Inflammatory macrophage treated with lipopolysaccharide for 1 hour (primary cell): ENCODE measurements at regions not wholly inside any gene's neighbourhood (a gene's known extent, or its start where the extent isn't known, plus 50 kb on each side); places are given as distances from the start of the nearest gene placed in this dataset.
"Not testable (repeated sequence)": the region's sequence is repeated elsewhere in the genome, so short reads cannot be mapped to it uniquely, and the experiment has no call there.

ENCODE experiments used
- DNase-seq, 2 donors: peaks; one replicate each; pipeline ENCODE4 v3.0.0-alpha.2; 2020 to 2022

DNA sequence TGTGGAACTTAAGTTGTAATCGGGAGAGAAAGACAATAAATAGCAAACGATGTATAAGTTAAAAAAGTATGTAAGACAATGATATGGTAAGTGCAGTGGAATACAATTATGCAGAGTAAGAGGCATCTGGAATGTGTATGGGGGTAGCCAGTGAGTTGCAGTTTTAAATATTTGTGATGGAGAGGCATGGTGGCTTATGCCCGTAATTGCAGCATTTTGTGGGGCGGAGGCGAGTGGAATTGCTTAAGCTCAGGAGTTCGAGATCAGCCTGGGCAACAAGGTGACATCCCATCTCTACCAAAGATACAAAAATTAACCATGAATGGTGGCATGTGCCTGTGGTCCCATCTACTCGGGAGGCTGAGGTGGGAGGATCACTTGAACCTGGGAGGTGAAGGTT, 52.5 kb upstream of the WDFY3 start:
- no peak for DNase-seq

- DNase-seq = no peak
Measured at GRCh38 chr4:85019411-85019810, 52.9 kb upstream of the WDFY3 start.

DNA sequence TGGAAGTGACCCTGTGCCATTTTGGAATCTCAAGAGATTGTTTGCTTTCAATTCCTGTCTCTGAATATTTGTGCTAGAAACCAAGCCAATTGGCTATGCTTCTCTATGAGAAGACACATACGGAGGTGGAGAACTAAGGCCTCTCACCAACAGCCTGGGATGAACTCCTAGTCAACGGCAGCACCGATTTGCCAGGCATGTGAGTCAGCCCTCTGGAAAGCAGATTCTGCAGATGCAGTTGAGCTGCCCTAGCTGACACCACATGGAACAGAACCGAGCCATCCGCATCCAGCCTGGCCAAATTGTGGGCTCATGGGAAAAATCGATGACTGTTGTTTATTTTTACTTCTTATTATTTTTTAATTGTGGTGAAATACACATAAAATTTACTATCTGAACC, 58.2 kb upstream of the WDFY3 start:
- no peak for DNase-seq

- no peak for DNase-seq
Measured at GRCh38 chr4:85028910-85029309, 62.4 kb upstream of the WDFY3 start.

DNA sequence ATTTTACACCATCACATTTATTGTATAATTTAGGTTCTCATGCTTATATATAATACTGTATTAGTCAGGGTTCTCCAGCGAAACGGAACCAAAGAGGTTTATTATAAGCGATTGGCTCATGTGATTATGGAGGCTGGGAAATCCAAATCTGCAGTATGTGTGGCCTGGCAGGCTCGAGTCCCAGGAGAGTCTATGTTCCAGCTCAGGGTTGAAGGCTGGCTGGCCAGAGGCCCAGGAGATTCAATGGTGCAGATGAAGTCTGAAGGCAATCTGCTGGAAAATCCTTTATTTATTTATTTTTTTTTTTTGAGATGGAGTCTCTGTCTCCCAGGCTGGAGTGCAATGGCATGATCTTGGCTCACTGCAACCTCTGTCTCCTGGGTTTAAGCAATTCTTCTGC, 63.0 kb upstream of the WDFY3 start:
- DNase-seq = no peak

DNA sequence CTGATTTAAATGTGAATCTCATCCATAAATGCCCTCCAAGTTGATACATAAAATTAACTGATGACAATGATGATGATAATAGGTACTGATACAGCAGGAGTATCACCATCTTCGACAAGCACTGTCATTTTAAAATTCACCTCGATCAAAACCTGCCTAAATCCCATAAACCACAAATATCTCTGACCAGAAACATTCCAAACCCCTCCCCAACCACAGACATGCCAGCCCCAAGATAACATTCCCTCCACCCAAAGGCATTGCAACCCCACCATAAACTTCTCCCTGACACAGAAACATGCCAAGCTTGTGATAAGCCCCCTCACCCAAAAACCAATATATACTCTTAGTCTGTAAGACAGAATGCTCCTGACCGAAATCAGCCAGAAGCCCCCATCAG, 63.7 kb upstream of the WDFY3 start:
- DNase-seq = no peak

DNA sequence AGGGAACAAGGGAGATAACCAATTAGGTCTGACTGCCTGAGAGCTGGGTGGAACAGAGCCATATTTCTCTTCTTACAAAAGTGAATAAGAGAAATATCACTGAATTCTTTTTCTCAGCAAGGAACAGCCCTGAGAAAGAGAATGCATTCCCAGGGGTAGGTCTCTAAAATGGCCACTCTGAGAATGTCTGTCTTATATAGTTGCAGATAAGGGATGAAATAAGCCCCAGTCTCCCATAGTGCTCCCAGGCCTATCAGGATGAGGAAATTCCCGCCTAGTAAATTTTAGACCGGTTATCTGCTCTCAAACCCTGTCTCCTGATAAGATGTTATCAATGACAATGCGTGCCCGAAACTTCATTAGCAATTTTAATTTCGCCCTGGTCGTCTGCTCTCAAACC, 67.3 kb upstream of the WDFY3 start:
- not testable (repeated sequence) for DNase-seq

- DNase-seq = peak in 1 of 2 donors; percentile 0
Measured at GRCh38 chr4:85039526-85039925, 73.0 kb upstream of the WDFY3 start.

GRCh38 chr4:85043812-85044496, 77.5 kb upstream of the WDFY3 start:
- DNase-seq = not testable (repeated sequence)

GRCh38 chr4:85050736-85051135, 84.2 kb upstream of the WDFY3 start:
- DNase-seq = no peak

DNA sequence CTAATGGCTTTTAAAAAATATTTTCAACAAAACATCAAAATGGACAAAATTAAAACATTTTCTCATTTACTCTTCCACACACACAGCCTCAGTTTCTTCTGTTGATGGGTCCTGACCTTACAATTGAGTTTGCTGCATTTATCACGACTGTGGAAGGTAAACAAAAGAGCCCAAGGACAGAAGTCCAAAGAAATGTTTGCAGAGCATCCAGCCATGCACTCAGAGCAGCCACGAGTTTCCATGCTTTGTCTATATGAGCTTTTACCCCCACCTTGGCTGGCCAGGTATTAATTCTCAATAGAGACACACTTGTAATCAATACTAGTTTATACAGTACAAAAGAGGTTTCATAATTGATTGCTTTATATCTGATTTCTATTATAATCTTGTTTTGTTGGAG, 85.0 kb upstream of the WDFY3 start:
- no peak for DNase-seq

GRCh38 chr4:85054925-85055324, 88.4 kb upstream of the WDFY3 start:
- not testable (repeated sequence) for DNase-seq

DNA sequence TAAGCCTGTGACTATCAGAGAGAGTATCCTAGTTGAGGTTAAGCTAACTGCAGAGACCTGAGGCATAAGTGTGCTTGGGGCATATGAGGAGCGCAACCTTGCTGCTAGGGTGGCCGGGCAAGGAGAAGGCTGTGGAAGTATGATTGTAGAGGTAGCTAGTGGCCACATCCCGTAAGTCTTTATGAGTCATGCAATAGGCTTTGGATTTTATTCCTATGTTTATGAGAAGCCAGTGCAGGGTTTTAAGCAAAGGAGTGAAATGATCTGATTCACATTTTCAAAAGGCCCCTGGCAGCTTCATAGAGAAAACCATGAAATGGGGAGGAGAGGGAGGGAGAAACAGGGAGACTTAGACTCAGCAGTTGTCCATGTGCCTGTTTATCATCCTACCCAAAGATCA, 92.1 kb upstream of the WDFY3 start:
- DNase-seq = no peak

DNA sequence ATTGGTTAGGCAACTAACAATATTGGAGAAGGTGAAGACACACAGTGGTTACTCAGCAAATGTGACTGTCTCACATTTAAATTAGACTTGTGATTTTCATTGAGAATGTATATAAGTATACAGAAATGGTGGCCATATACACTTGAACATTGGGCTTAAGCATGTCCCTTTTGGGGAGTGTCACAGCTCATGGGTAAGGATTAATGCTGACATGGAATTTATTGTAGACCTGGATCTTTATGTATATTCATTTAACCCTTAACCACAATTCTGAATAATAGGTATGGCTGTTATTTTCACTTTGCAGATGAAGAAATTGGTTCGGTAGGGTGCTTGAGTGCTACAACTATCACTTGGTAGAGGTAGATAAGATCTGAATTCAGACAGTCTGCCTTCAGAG, 95.5 kb upstream of the WDFY3 start:
- DNase-seq = no peak

DNA sequence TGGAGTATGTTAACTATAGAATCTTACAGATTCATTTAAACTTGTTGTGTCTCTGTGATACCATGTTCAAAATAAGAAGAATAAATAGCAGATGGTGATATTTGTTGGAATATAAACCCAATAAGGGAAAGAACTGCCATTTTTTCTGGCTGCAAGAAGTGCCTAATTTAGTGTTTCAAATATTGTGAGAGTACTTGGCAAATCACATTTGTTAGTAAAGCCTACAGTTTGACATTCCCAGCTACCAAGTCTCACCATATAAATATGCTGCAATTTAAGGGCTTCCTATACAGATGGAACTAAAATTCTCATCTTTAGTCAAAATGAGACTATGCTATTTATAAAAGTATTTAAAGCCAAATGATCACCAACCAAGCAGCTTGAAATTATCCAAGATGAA, 96.0 kb upstream of the WDFY3 start:
- DNase-seq = no peak

DNA sequence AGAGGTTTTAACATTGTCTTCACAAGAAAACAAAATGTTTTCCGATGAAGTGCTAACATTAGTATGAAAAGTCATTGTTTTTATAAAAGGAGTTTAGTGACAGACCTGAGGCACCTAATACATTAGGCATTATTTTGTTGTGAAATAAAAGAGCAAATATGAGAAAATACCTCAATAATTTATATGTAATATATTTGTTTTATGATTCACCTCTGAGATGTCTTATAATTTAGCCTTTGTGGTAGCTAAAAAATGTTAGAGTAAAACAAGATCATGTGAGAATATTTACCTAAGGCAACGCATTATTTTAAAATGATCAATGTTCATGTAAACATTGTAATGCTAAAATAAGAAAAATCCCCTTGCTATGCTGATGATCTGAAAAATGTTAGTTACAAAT, 100.9 kb upstream of the WDFY3 start:
- DNase-seq = no peak

DNA sequence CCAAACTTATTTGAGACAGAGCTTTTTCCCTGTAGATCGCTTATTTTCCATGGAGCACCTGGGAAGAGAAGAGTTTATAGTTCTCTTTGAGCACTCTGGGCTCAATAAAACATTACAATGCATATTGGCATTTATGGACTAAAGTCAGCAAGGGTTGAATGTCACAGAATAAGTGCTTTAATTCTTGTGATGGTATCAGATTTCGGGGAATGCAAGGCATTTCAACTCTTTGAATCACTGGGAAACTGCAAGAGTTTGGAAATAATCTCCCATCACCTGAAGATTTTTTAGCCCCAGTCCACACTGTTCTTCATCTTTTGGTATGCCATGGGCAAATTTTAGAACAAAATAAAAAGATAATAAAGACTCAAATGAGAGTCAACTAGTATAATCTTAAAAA, 111.5 kb upstream of the WDFY3 start:
- DNase-seq = no peak

DNA sequence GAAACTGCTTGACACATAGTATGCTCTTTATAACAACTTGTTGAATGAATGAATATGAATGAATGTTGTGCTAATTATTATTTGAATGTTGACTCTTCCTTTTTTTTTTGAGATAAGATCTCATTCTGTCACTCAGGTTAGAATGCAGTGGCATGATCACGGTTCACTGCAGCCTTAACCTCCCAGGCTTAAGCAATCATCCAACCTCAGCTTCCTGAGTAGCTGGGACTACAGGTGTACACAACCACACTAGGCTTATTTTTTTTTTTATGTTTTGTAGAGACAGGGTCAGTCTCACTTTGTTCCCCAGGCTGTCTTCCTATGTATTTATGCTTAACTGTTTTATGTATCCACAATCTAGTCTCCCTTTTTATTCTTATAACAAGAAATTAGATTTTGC, 114.7 kb upstream of the WDFY3 start:
- no peak for DNase-seq

DNA sequence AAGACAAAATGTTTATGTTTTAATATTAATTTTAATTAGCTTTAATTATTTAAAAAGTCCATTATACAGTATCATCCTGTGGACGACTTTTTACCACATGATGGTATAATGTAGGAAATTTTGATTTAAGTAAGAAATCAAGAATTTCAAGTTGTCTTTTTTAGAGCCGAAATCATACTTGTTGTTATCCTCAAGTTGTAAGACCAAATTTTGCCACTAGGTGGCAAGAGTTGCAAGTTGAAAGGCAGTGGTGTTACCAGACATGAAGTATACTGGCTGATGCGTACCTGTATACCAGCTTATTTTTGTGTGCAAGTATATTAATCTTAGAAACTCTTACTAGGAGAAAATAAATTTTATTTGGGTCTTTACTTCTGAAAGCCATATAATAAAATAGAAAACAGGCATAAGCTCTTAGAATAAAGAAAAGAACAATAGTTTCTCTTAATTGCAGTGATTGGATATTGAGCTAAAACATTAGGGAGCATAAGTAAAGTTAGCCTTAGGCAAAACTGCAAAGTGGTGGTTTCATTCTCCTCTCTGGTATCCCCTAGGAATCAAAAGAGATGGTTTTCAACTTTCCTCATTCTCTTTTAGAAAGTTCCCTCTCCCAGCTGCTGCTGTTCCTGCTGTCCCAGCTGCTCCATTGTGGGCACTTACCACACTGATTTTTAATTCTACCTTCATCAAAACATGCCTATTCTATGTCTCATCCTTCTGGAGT, 118.0 kb upstream of the WDFY3 start:
- peak; percentile 30 to 74 for DNase-seq

DNA sequence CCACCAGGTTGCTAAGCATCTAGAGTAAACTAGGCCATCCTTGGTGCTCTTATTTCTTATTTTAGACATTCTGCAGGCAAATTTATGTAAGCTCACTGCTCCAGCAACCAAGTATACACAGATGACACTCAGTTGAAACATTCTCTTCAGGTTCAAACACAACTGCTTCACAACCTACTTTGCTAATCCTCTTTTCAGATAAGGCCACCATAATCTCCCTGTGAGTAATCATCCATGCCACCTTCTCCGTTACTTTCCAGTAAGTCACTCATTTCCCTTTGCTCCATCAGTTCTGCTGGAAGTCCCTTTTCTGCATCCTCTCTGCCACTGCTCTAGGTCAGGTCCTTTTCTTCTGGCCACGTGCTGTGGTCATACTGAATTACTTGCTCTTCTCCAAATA, 120.2 kb upstream of the WDFY3 start:
- no peak for DNase-seq

- no peak for DNase-seq
Measured at GRCh38 chr4:85092536-85092935, 126.0 kb upstream of the WDFY3 start.

- no peak for DNase-seq
Measured at GRCh38 chr4:85092943-85093342, 126.5 kb upstream of the WDFY3 start.

- DNase-seq = no peak
Measured at GRCh38 chr4:85094735-85095134, 128.2 kb upstream of the WDFY3 start.

GRCh38 chr4:85102606-85103005, 136.1 kb upstream of the WDFY3 start:
- DNase-seq = no peak

DNA sequence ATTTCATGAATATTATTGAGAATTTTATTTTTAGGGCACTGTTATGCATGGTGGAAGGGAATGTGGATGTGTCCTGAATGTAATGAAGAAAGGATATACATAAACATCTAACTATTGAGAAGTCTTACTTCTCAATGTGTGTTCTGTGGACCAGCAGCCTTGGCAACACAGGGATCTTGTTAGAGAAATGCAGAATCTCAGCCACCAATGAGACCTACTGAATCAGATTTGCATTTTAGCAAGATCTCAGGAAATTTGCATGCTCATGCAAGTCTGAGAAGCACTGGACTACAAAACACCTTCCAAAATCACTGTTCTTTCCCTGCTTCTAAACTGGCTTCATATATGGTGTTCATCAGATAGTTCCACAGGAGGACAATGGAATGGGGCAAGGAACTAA, 139.7 kb upstream of the WDFY3 start:
- no peak for DNase-seq
